ENCODE measurements at regions not wholly inside any gene's neighbourhood (a gene's known extent, or its start where the extent isn't known, plus 50 kb on each side); places are given as distances from the start of the nearest gene placed in this dataset.

DNA sequence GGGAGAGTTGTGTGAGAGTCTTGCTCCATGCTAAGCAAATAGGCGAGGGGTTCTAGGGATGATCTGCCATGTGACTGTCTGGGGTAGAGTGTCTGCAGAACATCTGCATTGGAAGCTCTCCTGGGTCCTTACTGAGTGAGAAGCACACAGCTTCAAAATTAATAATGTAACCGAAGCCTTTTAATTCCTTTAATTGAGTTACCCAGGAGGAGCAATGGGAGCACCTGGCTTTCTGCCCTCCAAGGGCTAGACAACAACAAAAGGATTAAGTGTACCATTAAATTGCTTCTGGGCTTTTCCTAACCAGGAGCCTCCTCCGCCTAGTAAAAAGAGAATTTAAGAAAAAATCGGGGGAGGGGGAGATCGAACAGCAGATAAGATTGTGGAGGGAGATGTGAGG lies 102.0 kb upstream of the TBX20 start:
- TF ChIP-seq, protein P1, sequence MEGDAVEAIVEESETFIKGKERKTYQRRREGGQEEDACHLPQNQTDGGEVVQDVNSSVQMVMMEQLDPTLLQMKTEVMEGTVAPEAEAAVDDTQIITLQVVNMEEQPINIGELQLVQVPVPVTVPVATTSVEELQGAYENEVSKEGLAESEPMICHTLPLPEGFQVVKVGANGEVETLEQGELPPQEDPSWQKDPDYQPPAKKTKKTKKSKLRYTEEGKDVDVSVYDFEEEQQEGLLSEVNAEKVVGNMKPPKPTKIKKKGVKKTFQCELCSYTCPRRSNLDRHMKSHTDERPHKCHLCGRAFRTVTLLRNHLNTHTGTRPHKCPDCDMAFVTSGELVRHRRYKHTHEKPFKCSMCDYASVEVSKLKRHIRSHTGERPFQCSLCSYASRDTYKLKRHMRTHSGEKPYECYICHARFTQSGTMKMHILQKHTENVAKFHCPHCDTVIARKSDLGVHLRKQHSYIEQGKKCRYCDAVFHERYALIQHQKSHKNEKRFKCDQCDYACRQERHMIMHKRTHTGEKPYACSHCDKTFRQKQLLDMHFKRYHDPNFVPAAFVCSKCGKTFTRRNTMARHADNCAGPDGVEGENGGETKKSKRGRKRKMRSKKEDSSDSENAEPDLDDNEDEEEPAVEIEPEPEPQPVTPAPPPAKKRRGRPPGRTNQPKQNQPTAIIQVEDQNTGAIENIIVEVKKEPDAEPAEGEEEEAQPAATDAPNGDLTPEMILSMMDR (IDR thresholded peaks at IDR 0.05; ENCODE audit: insufficient read depth, low read length, poor library complexity, severe bottlenecking): no peak
- no peak for TF ChIP-seq EZH2phosphoT487 (conservative IDR thresholded peaks at IDR 0.05; ENCODE audit: low read length)

Measured in SU-DHL-6 (cell line).